ENCODE measurements at regions not wholly inside any gene's neighbourhood (a gene's known extent, or its start where the extent isn't known, plus 50 kb on each side); places are given as distances from the start of the nearest gene placed in this dataset.
A peak's percentile ranks its signal among the peaks of the same experiment; 100 is the strongest.
"Not testable (repeated sequence)": the region's sequence is repeated elsewhere in the genome, so short reads cannot be mapped to it uniquely, and the experiment has no call there.

DNA sequence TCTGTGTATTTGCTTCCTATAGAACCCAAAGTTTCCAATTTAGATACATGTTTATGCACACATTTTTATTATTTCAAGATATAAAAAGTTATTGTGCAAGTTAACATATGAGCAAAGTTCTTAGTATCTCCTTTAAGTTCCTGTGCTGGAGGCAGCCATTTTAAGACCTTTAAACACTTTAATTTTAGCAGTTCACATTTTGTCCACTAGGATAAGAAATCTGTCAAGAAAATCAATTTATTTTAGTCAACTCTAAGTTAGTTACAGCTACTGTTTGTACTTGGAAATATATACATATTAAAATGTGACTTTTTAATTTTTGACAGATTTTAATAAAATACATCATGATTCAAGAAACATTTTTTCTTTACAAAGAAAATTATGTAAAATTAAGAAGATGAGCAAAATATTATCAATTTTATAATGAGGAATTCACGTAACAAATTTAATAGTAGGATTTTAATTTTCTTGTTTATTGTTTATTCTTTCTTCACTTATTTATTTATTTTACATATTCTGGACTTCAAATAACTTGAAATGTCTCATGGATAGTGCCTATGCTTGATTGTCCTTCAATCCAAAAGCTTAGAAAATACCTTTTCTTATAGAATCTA, 402.6 kb upstream of the GBE1 start:
- peak overlapping the region; percentile 74 for H2AFZ ChIP-seq (ENCODE audit: low read depth, low read length, severe bottlenecking)
- no peak overlapping the region for H3K4me2 ChIP-seq (ENCODE audit: low read depth, low read length, poor library complexity, severe bottlenecking)

DNA sequence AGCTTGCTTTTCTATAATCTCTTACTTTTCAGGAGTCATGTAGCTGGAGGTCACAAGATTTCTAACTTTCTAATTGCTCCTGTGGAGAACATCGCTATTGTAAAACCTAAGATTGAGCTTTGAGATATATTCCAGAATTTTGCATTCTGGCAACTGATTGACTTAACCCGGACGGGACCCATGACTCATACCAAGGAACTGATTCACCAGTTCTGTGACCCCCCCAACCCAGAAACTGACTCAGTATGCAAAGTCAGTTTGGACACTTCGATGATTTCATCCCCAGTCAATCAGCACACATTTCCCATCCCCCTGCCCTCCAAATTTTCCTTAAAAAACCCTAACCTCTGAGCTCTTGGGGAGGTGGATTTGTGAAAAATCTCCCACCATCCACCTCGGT, 396.5 kb upstream of the GBE1 start:
- H4K20me1 ChIP-seq (ENCODE audit: low read depth, low read length): no peaks in the 10 kb centered on the region
- no peaks in the 10 kb centered on the region for H3K79me2 ChIP-seq (ENCODE audit: insufficient read depth, low read length)
- no peaks in the 10 kb centered on the region for H3K36me3 ChIP-seq (ENCODE audit: low read length)
- TF ChIP-seq, protein P1, sequence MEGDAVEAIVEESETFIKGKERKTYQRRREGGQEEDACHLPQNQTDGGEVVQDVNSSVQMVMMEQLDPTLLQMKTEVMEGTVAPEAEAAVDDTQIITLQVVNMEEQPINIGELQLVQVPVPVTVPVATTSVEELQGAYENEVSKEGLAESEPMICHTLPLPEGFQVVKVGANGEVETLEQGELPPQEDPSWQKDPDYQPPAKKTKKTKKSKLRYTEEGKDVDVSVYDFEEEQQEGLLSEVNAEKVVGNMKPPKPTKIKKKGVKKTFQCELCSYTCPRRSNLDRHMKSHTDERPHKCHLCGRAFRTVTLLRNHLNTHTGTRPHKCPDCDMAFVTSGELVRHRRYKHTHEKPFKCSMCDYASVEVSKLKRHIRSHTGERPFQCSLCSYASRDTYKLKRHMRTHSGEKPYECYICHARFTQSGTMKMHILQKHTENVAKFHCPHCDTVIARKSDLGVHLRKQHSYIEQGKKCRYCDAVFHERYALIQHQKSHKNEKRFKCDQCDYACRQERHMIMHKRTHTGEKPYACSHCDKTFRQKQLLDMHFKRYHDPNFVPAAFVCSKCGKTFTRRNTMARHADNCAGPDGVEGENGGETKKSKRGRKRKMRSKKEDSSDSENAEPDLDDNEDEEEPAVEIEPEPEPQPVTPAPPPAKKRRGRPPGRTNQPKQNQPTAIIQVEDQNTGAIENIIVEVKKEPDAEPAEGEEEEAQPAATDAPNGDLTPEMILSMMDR (IDR thresholded peaks at IDR 0.05; ENCODE audit: insufficient read depth, low read length, poor library complexity, severe bottlenecking): no peak
- no peak for TF ChIP-seq EZH2phosphoT487 (conservative IDR thresholded peaks at IDR 0.05; ENCODE audit: low read length)
- no peaks in the 10 kb centered on the region for H3K9me3 ChIP-seq (ENCODE audit: insufficient read depth, low read length)
- no peak overlapping the region for H3K4me2 ChIP-seq (ENCODE audit: low read depth, low read length, poor library complexity, severe bottlenecking)
- no peaks in the 10 kb centered on the region for H3F3A ChIP-seq (ENCODE audit: insufficient read depth)
- H3K27ac ChIP-seq (ENCODE audit: low read depth, low read length): no peak overlapping the region
- H3K9ac ChIP-seq (ENCODE audit: low read length): no peak overlapping the region
- no peak overlapping the region for H2AFZ ChIP-seq (ENCODE audit: low read depth, low read length, severe bottlenecking)
- no peaks in the 10 kb centered on the region for H3K9me2 ChIP-seq (replicated peaks; ENCODE audit: insufficient read depth, low read length)
- no peaks in the 10 kb centered on the region for H3K27me3 ChIP-seq (ENCODE audit: low read length)
- H3K4me3 ChIP-seq (ENCODE audit: insufficient read depth, low read length, poor library complexity, severe bottlenecking): no peak overlapping the region

More for the DNA sequence above, 402.6 kb upstream of the GBE1 start:
- no peaks in the 10 kb centered on the region for H3K36me3 ChIP-seq (ENCODE audit: low read length)
- H3K9me2 ChIP-seq (replicated peaks; ENCODE audit: insufficient read depth, low read length): no peaks in the 10 kb centered on the region
- H4K20me1 ChIP-seq (ENCODE audit: low read depth, low read length): no peaks in the 10 kb centered on the region
- H3K27me3 ChIP-seq (ENCODE audit: low read length): no peaks in the 10 kb centered on the region
- H3K9ac ChIP-seq (ENCODE audit: low read length): no peak overlapping the region
- no peaks in the 10 kb centered on the region for H3K79me2 ChIP-seq (ENCODE audit: insufficient read depth, low read length)
- no peak overlapping the region for H3K4me3 ChIP-seq (ENCODE audit: insufficient read depth, low read length, poor library complexity, severe bottlenecking)
- TF ChIP-seq EZH2phosphoT487 (conservative IDR thresholded peaks at IDR 0.05; ENCODE audit: low read length): no peak
- TF ChIP-seq, protein P1 (IDR thresholded peaks at IDR 0.05; ENCODE audit: insufficient read depth, low read length, poor library complexity, severe bottlenecking): no peak
- H3K27ac ChIP-seq (ENCODE audit: low read depth, low read length): no peak overlapping the region
- no peaks in the 10 kb centered on the region; the same call in 1 of the 2 replicates for H3K9me3 ChIP-seq (ENCODE audit: insufficient read depth, low read length)
- H3F3A ChIP-seq (ENCODE audit: insufficient read depth): no peaks in the 10 kb centered on the region

DNA sequence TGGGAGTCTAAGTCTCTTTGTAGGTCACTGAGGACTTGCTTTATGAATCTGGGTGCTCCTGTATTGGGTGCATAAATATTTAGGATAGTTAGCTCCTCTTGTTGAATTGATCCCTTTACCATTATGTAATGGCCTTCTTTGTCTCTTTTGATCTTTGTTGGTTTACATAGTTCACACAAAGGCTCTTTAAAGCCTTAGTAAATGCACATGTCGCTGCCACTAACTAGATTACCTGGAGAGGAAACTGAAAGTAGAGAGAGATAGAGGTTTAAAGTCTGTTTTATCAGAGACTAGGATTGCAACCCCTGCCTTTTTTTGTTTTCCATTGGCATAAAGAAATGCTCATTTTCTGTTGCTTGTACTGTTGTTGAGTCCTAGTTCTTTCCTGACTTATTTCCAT, 392.4 kb upstream of the GBE1 start:
- H2AFZ ChIP-seq (ENCODE audit: low read depth, low read length, severe bottlenecking); H3K4me3 ChIP-seq (ENCODE audit: insufficient read depth, low read length, poor library complexity, severe bottlenecking); H3K4me2 ChIP-seq (ENCODE audit: low read depth, low read length, poor library complexity, severe bottlenecking); H3K79me2 ChIP-seq (ENCODE audit: insufficient read depth, low read length); H3K27me3 ChIP-seq (ENCODE audit: low read length); H3F3A ChIP-seq (ENCODE audit: insufficient read depth); H3K9me3 ChIP-seq (ENCODE audit: insufficient read depth, low read length); H4K20me1 ChIP-seq (ENCODE audit: low read depth, low read length); H3K9ac ChIP-seq (ENCODE audit: low read length); H3K36me3 ChIP-seq (ENCODE audit: low read length); H3K27ac ChIP-seq (ENCODE audit: low read depth, low read length); H3K9me2 ChIP-seq (replicated peaks; ENCODE audit: insufficient read depth, low read length): not testable (repeated sequence)

DNA sequence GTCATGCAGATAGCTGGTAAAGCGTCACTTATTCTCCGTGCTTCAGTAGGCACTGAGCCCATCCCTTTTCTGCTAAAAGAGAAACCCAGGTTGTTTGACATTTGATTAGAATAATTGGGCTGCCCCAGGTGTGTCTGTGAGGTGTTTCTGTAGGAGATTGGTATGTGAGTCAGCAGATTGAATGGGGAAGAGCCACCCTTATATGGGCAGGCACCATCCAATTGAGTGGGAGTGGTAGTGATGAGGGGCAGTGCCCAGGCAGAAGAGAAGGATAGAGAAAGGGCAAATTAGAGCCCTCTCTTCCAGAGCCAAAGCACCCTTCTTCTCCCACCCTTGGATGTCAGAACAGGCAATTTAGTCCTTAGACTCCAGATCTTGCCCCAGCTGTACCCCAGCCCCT, 384.3 kb upstream of the GBE1 start:
- Histone ChIP-seq H3K9me3 (ENCODE audit: insufficient read depth, low read length) (no peaks in the 10 kb centered on the region), H3K27me3 (ENCODE audit: low read length) (no peaks in the 10 kb centered on the region), H3K27ac (ENCODE audit: low read depth, low read length) (no peak overlapping the region), H3F3A (ENCODE audit: insufficient read depth) (no peaks in the 10 kb centered on the region), H3K4me2 (ENCODE audit: low read depth, low read length, poor library complexity, severe bottlenecking) (no peak overlapping the region), H3K79me2 (ENCODE audit: insufficient read depth, low read length) (no peaks in the 10 kb centered on the region), H3K9ac (ENCODE audit: low read length) (no peak overlapping the region), H3K36me3 (ENCODE audit: low read length) (no peaks in the 10 kb centered on the region), H3K9me2 (replicated peaks; ENCODE audit: insufficient read depth, low read length) (no peaks in the 10 kb centered on the region), H4K20me1 (ENCODE audit: low read depth, low read length) (no peaks in the 10 kb centered on the region), H2AFZ (ENCODE audit: low read depth, low read length, severe bottlenecking) (no peak overlapping the region), H3K4me3 (ENCODE audit: insufficient read depth, low read length, poor library complexity, severe bottlenecking) (no peak overlapping the region)
- TF ChIP-seq, protein P1 (IDR thresholded peaks at IDR 0.05; ENCODE audit: insufficient read depth, low read length, poor library complexity, severe bottlenecking): no peak
- no peak for TF ChIP-seq EZH2phosphoT487 (conservative IDR thresholded peaks at IDR 0.05; ENCODE audit: low read length)

Measured in SU-DHL-6 (cell line).